OCI-LY1 (cell line): ENCODE measurements at regions not wholly inside any gene's neighbourhood (a gene's known extent, or its start where the extent isn't known, plus 50 kb on each side); places are given as distances from the start of the nearest gene placed in this dataset.

Source experiments
- H2AFZ ChIP-seq: fragments of 200-600 bp; sonication (generic), shearing (Covaris generic); 2 replicates; pipeline ENCODE4 v1.6.0; 2014; ENCODE audit warnings: antibody characterized with exemption, mild to moderate bottlenecking, low read length
- H3F3A ChIP-seq: fragments of 200-600 bp; sonication (generic), shearing (Covaris generic); 2 replicates; pipeline ENCODE4 v1.6.0; 2014; ENCODE audit warnings: mild to moderate bottlenecking, antibody characterized with exemption, low read length, moderate library complexity; ENCODE audit not compliant: insufficient read depth
- H3K27ac ChIP-seq: fragments of 200-600 bp; sonication (generic); 2 replicates; pipeline ENCODE4 v1.5.1; 2014; ENCODE audit warnings: low read length, mixed run types, mild to moderate bottlenecking, low read depth; ENCODE audit not compliant: poor library complexity, severe bottlenecking
- H3K27me3 ChIP-seq: fragments of 200-600 bp; sonication (generic); 2 replicates; pipeline ENCODE4 v1.6.0; 2014; ENCODE audit warnings: antibody characterized with exemption, mild to moderate bottlenecking, low read length, moderate library complexity; ENCODE audit not compliant: insufficient read depth
- H3K36me3 ChIP-seq: fragments of 200-600 bp; sonication (generic); 2 replicates; pipeline ENCODE4 v1.6.1; 2014; ENCODE audit warnings: mild to moderate bottlenecking, antibody characterized with exemption, low read length, moderate library complexity, mixed read lengths; ENCODE audit not compliant: insufficient read depth
- H3K4me1 ChIP-seq: fragments of 200-600 bp; sonication (generic); 2 replicates; pipeline ENCODE4 v1.5.1; 2014; ENCODE audit warnings: mild to moderate bottlenecking, low read length, moderate library complexity; ENCODE audit not compliant: insufficient read depth, severe bottlenecking
- H3K4me2 ChIP-seq: fragments of 200-600 bp; sonication (generic), shearing (Covaris generic); 2 replicates; pipeline ENCODE4 v1.6.1; 2014; ENCODE audit warnings: low read length
- H3K4me3 ChIP-seq: fragments of 200-600 bp; sonication (generic); 2 replicates; pipeline ENCODE4 v1.5.1; 2014; ENCODE audit warnings: low read length, low read depth, mild to moderate bottlenecking, mixed read lengths; ENCODE audit not compliant: poor library complexity, severe bottlenecking
- H3K79me2 ChIP-seq: fragments of 200-600 bp; shearing (Covaris generic); 2 replicates; pipeline ENCODE4 v1.6.1; 2016; ENCODE audit warnings: mixed run types, low read length, mixed read lengths; ENCODE audit not compliant: insufficient read depth
- H3K9ac ChIP-seq: fragments of 200-600 bp; sonication (generic), shearing (Covaris generic); 2 replicates; pipeline ENCODE4 v1.6.1; 2014; ENCODE audit warnings: mild to moderate bottlenecking, low read length, mixed read lengths
- H3K9me2 ChIP-seq: fragments of 200-600 bp; sonication (generic), shearing (Covaris generic); 2 replicates; pipeline ENCODE4 v1.6.1; 2014; ENCODE audit warnings: low read depth, mild to moderate bottlenecking, low read length, mixed read lengths
- H3K9me3 ChIP-seq: fragments of 200-600 bp; shearing (Covaris generic); 2 replicates; pipeline ENCODE4 v1.6.1; 2014; ENCODE audit warnings: low read length, mixed read lengths
- H4K20me1 ChIP-seq: fragments of 200-600 bp; sonication (generic), shearing (Covaris generic); 2 replicates; pipeline ENCODE4 v1.6.0; 2016; ENCODE audit warnings: mild to moderate bottlenecking, low read length; ENCODE audit not compliant: insufficient read depth
- EZH2 ChIP-seq: fragments of 200-600 bp; sonication (generic), shearing (Covaris generic); IDR thresholded peaks from 2 replicates; pipeline ENCODE4 v1.8.0; 2017; ENCODE audit warnings: borderline replicate concordance, mixed run types, mild to moderate bottlenecking, antibody characterized with exemption, low read length, moderate library complexity, mixed read lengths
- TF ChIP-seq, protein P1 (sequence below): fragments of 200-600 bp; sonication (generic), shearing (Covaris generic); IDR thresholded peaks from 2 replicates; pipeline ENCODE4 v1.5.1; 2017; ENCODE audit warnings: mild to moderate bottlenecking, antibody characterized with exemption, low read length, moderate library complexity, mixed read lengths

DNA sequence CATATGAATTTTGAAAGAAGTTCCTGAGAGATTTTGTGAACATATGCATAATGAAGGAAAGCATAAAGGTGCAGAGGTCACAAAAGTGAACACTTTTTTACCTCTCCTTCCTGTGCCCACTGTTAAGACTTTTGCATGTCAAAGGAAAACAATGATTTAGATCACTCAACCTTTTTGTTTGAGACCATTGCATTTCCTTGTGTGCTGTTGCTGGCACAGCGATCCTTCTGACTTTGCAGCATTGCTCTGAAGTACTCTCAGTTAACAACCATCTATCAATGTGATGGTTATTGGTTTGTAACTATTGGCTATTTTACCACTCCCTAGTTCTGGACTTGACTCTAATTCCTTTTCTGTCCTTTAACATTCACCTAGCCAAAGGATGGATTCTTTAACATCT lies 61.7 kb upstream of the TFPI start:
- Histone ChIP-seq H3K4me3 (no peak overlapping the region), H2AFZ (no peak overlapping the region), H3K27ac (no peak overlapping the region), H4K20me1 (no peaks in the 10 kb centered on the region), H3K79me2 (no peaks in the 10 kb centered on the region), H3K36me3 (no peaks in the 10 kb centered on the region), H3K4me2 (no peak overlapping the region), H3K4me1 (peaks cover 4% of the 10 kb centered on the region), H3K9me3 (no peaks in the 10 kb centered on the region), H3K9me2 (no peaks in the 10 kb centered on the region), H3K9ac (no peak overlapping the region), H3F3A (no peaks in the 10 kb centered on the region), H3K27me3 (no peaks in the 10 kb centered on the region)
- no peak for TF ChIP-seq EZH2
- TF ChIP-seq, protein P1, sequence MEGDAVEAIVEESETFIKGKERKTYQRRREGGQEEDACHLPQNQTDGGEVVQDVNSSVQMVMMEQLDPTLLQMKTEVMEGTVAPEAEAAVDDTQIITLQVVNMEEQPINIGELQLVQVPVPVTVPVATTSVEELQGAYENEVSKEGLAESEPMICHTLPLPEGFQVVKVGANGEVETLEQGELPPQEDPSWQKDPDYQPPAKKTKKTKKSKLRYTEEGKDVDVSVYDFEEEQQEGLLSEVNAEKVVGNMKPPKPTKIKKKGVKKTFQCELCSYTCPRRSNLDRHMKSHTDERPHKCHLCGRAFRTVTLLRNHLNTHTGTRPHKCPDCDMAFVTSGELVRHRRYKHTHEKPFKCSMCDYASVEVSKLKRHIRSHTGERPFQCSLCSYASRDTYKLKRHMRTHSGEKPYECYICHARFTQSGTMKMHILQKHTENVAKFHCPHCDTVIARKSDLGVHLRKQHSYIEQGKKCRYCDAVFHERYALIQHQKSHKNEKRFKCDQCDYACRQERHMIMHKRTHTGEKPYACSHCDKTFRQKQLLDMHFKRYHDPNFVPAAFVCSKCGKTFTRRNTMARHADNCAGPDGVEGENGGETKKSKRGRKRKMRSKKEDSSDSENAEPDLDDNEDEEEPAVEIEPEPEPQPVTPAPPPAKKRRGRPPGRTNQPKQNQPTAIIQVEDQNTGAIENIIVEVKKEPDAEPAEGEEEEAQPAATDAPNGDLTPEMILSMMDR, result no peak

DNA sequence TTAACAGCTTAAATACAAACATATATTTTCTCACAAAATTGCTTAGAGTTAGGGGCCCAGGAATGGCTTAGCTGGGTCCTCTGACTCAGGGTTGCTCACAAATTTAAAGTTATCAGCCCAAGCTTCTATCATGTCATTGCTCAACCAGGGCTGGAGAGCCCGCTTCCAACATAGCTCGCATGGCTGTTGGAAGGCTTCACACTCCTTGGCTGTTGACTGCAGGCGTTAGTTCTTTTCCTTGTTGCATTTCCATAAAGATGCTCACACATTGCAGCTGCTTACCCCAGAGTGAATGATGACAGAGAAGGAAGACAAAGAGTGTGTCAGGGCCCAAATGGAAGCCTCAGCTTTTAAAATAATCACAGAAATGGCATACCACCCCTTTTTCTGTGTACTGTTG lies 62.9 kb upstream of the TFPI start:
- Histone ChIP-seq H3K79me2 (no peaks in the 10 kb centered on the region), H3F3A (no peaks in the 10 kb centered on the region), H3K27me3 (no peaks in the 10 kb centered on the region), H3K9ac (no peak overlapping the region), H3K4me1 (peaks cover 4% of the 10 kb centered on the region), H3K27ac (no peak overlapping the region), H3K9me3 (no peaks in the 10 kb centered on the region), H3K4me3 (no peak overlapping the region), H3K36me3 (no peaks in the 10 kb centered on the region), H4K20me1 (no peaks in the 10 kb centered on the region), H2AFZ (no peak overlapping the region), H3K4me2 (no peak overlapping the region), H3K9me2 (no peaks in the 10 kb centered on the region)
- TF ChIP-seq, protein P1, result no peak
- no peak for TF ChIP-seq EZH2

DNA sequence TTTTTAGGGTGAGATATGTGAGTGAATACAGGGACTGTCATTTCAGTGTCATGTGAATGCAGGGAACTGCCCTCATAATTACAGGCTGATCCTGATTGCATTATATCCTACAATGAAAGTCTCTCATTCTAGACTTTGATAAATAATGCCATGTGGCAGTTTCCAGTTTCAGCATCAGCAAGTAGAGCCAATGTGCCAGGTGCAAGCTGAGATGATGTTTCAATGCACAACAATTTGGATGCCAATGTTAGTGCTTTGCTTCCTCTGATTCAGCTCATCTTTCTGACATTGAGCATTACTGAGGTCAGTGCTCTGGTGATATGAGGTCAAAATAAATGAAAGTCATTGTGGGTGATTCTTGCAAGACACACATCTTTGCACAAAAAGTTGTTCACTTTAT lies 63.7 kb upstream of the TFPI start:
- no peaks in the 10 kb centered on the region for H3K79me2 ChIP-seq
- no peak overlapping the region for H3K27ac ChIP-seq
- H3K9ac ChIP-seq, result no peak overlapping the region
- no peaks in the 10 kb centered on the region for H3K9me3 ChIP-seq
- no peaks in the 10 kb centered on the region for H3K9me2 ChIP-seq
- no peaks in the 10 kb centered on the region for H3K36me3 ChIP-seq
- H3K4me3 ChIP-seq, result no peak overlapping the region
- peaks cover 4% of the 10 kb centered on the region for H3K4me1 ChIP-seq
- H2AFZ ChIP-seq, result no peak overlapping the region
- H3K4me2 ChIP-seq, result no peak overlapping the region
- H4K20me1 ChIP-seq, result no peaks in the 10 kb centered on the region
- TF ChIP-seq EZH2, result no peak
- TF ChIP-seq, protein P1, result no peak
- no peaks in the 10 kb centered on the region for H3K27me3 ChIP-seq
- H3F3A ChIP-seq, result no peaks in the 10 kb centered on the region
